Erythroblast (primary cell): ENCODE measurements at regions not wholly inside any gene's neighbourhood (a gene's known extent, or its start where the extent isn't known, plus 50 kb on each side); places are given as distances from the start of the nearest gene placed in this dataset.

Source experiments
- DNase-seq, 2 experiments: peaks; one replicate each; lab custom pipeline; 2025; lab: John Stamatoyannopoulos, UW
- GATA1 ChIP-seq: IDR thresholded peaks from 2 replicates; pipeline ENCODE4 v1.6.1; 2011; ENCODE audit warnings: low read depth, mild to moderate bottlenecking, control low read depth, low read length, moderate library complexity
- POLR2A ChIP-seq: IDR thresholded peaks from 2 replicates; pipeline ENCODE4 v1.6.1; 2011; ENCODE audit warnings: mild to moderate bottlenecking, low read length

- TF ChIP-seq POLR2A (no peak), GATA1 (no peak)
- DNase-seq: peak in 1 of 2 experiments; percentile 8
Measured at GRCh38 chr4:7120341-7120740, 52.5 kb upstream of the GRPEL1 start.

GRCh38 chr4:7118013-7118832 lies 50.4 kb upstream of the GRPEL1 start:
- DNase-seq: no peak

More at GRCh38 chr4:7118013-7118832, 50.4 kb upstream of the GRPEL1 start:
- no peak for TF ChIP-seq POLR2A
